Gastrocnemius medialis (tissue), 4 donors: ENCODE measurements at regions not wholly inside any gene's neighbourhood (a gene's known extent, or its start where the extent isn't known, plus 50 kb on each side); places are given as distances from the start of the nearest gene placed in this dataset.
"Not testable (repeated sequence)": the region's sequence is repeated elsewhere in the genome, so short reads cannot be mapped to it uniquely, and the experiment has no call there.

Experiments
- CTCF ChIP-seq, 5 experiments: fragments of 450-650 bp in 3 of 5; fragments of 200-600 bp in 2 of 5; sonication (generic) in 2 of 5; IDR thresholded peaks in 4 of 5; conservative IDR thresholded peaks in 1 of 5; 1 replicate in 4 of 5; 2 replicates in 1 of 5; pipeline ENCODE4 v1.5.1; 2016 to 2019; ENCODE audit warnings: antibody characterized with exemption in 5 of 5, mild to moderate bottlenecking in 3 of 5, moderate library complexity in 3 of 5
- POLR2A ChIP-seq, 2 donors: fragments of 450-650 bp; IDR thresholded peaks; one replicate each; pipeline ENCODE4 v1.6.1; 2017; ENCODE audit warnings: antibody characterized with exemption in 2 of 2, mild to moderate bottlenecking in 2 of 2, moderate library complexity in 2 of 2

- not testable (repeated sequence) for TF ChIP-seq CTCF (IDR thresholded peaks at IDR 0.05 in 4 of 5, conservative IDR thresholded peaks at IDR 0.05 in 1 of 5); POLR2A (IDR thresholded peaks at IDR 0.05)
Measured at GRCh38 chr6:27831434-27832081, 80.6 kb downstream of the OR2B2 start.
